ENCODE measurements at regions not wholly inside any gene's neighbourhood (a gene's known extent, or its start where the extent isn't known, plus 50 kb on each side); places are given as distances from the start of the nearest gene placed in this dataset.

DNA sequence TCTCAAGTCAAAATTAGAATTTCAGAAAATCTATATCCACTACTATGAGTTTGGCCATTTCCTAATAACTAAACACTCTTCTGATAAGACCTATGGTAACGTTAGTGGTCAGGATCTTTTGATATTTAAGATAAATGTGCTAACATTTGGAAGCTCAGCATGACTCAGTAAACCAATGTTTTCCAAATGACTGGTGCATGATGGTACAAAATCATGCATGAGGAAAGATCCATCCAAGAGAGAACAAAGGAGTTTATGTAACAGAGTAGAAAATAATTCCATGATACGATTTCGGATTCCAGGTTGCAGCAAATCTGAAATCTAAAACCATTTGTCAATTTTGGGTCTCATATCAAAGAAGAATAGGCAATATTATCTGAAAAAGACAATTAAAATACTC is 279.2 kb downstream of the NSG2 start (continued):
- no peak for TF ChIP-seq TAF1 (IDR thresholded peaks at IDR 0.05; ENCODE audit: low read depth, low read length)
- TF ChIP-seq, protein P1, sequence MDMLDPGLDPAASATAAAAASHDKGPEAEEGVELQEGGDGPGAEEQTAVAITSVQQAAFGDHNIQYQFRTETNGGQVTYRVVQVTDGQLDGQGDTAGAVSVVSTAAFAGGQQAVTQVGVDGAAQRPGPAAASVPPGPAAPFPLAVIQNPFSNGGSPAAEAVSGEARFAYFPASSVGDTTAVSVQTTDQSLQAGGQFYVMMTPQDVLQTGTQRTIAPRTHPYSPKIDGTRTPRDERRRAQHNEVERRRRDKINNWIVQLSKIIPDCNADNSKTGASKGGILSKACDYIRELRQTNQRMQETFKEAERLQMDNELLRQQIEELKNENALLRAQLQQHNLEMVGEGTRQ (IDR thresholded peaks at IDR 0.05; ENCODE audit: low read length) = no peak
